PC-3 (cell line): ENCODE measurements at regions not wholly inside any gene's neighbourhood (a gene's known extent, or its start where the extent isn't known, plus 50 kb on each side); places are given as distances from the start of the nearest gene placed in this dataset.
"Not testable (repeated sequence)": the region's sequence is repeated elsewhere in the genome, so short reads cannot be mapped to it uniquely, and the experiment has no call there.

Experiments used
- CTCF ChIP-seq: fragments of 300-600 bp; sonication (generic); conservative IDR thresholded peaks from 2 replicates; pipeline ENCODE4 v1.5.1; 2017; ENCODE audit warnings: antibody characterized with exemption, low read depth, mild to moderate bottlenecking, low read length
- EZH2 ChIP-seq: fragments of 300-600 bp; sonication (generic); IDR thresholded peaks from one replicate; pipeline ENCODE4 v1.6.1; 2017; ENCODE audit warnings: antibody characterized with exemption, mild to moderate bottlenecking, low read length; ENCODE audit not compliant: unreplicated experiment
- EZH2phosphoT487 ChIP-seq: fragments of 300-600 bp; sonication (generic); IDR thresholded peaks from 2 replicates; pipeline ENCODE4 v1.6.1; 2018; ENCODE audit warnings: mild to moderate bottlenecking, antibody characterized with exemption, low read length, borderline replicate concordance

GRCh38 chr6:14300721-14301120, 183.1 kb downstream of the CD83 start:
- not testable (repeated sequence) for TF ChIP-seq CTCF, EZH2phosphoT487, EZH2
